ENCODE measurements at regions not wholly inside any gene's neighbourhood (a gene's known extent, or its start where the extent isn't known, plus 50 kb on each side); places are given as distances from the start of the nearest gene placed in this dataset.

GRCh38 chr1:80472145-80472544 lies 1328.6 kb upstream of the ADGRL2 start:
- WGBS, 2 experiments (ENCODE audit: insufficient coverage in 1 of 2, insufficient read length in 1 of 2), result 100% methylated on average over 1 of the region's 1 CpG; no CpG with 5 or more reads in 1 of the 2 experiments
- Histone ChIP-seq H3K4me1 (ENCODE audit: control insufficient read depth, insufficient read depth, low read length) (no peaks in the 10 kb centered on the region), H3K36me3 (ENCODE audit: control insufficient read depth, insufficient read depth, low read length) (no peaks in the 10 kb centered on the region), H3K4me3 (ENCODE audit: low read length) (no peak overlapping the region), H3K9me3 (ENCODE audit: control insufficient read depth, low read length) (no peaks in the 10 kb centered on the region), H3K27ac (ENCODE audit: low read depth, low read length) (no peak overlapping the region), H3K9ac (ENCODE audit: extremely low read depth, low read length, poor library complexity, severe bottlenecking) (no peak overlapping the region), H3K27me3 (ENCODE audit: control insufficient read depth, insufficient read depth, low read length, poor library complexity, severe bottlenecking) (no peaks in the 10 kb centered on the region)
- H3K36me3 Mint-ChIP-seq (ENCODE audit: low read depth), result no peaks in the 10 kb centered on the region
- no peak overlapping the region for H3K4me3 Mint-ChIP-seq
- H3K27ac Mint-ChIP-seq, result no peak overlapping the region
- no peak for DNase-seq
- peaks cover 5% of the 10 kb centered on the region for H3K4me1 Mint-ChIP-seq
- no peaks in the 10 kb centered on the region for H3K27me3 Mint-ChIP-seq (ENCODE audit: insufficient read depth)
- TF ChIP-seq CTCF (conservative IDR thresholded peaks at IDR 0.05), result no peak
- H3K9me3 Mint-ChIP-seq, result no peaks in the 10 kb centered on the region

- Mint-ChIP-seq H3K4me1 (no peaks in the 10 kb centered on the region), H3K27ac (no peak overlapping the region), H3K27me3 (ENCODE audit: insufficient read depth) (no peaks in the 10 kb centered on the region), H3K9me3 (no peaks in the 10 kb centered on the region), H3K36me3 (ENCODE audit: low read depth) (no peaks in the 10 kb centered on the region), H3K4me3 (no peak overlapping the region)
- Histone ChIP-seq H3K36me3 (ENCODE audit: control insufficient read depth, insufficient read depth, low read length) (no peaks in the 10 kb centered on the region), H3K9ac (ENCODE audit: extremely low read depth, low read length, poor library complexity, severe bottlenecking) (no peak overlapping the region), H3K9me3 (ENCODE audit: control insufficient read depth, low read length) (no peaks in the 10 kb centered on the region), H3K4me1 (ENCODE audit: control insufficient read depth, insufficient read depth, low read length) (no peaks in the 10 kb centered on the region), H3K4me3 (ENCODE audit: low read length) (no peak overlapping the region), H3K27ac (ENCODE audit: low read depth, low read length) (no peak overlapping the region), H3K27me3 (ENCODE audit: control insufficient read depth, insufficient read depth, low read length, poor library complexity, severe bottlenecking) (no peaks in the 10 kb centered on the region)
- no peak for TF ChIP-seq CTCF (conservative IDR thresholded peaks at IDR 0.05)
- WGBS, 2 experiments (ENCODE audit: insufficient coverage in 1 of 2, insufficient read length in 1 of 2), result 100% methylated on average over 1 of the region's 1 CpG; no CpG with 5 or more reads in 1 of the 2 experiments
- no peak for DNase-seq
Measured at GRCh38 chr1:80468356-80468755, 1332.4 kb upstream of the ADGRL2 start.

GRCh38 chr1:80462006-80462405 lies 1338.7 kb upstream of the ADGRL2 start:
- H3K4me1 Mint-ChIP-seq, result no peaks in the 10 kb centered on the region
- no peak overlapping the region for H3K27ac Mint-ChIP-seq
- no peaks in the 10 kb centered on the region for H3K27me3 ChIP-seq (ENCODE audit: control insufficient read depth, insufficient read depth, low read length, poor library complexity, severe bottlenecking)
- WGBS, 2 experiments (ENCODE audit: insufficient coverage in 1 of 2, insufficient read length in 1 of 2), result 80 to 100% methylated on average over 1 of the region's 1 CpG
- no peak for DNase-seq
- H3K4me3 Mint-ChIP-seq, result no peak overlapping the region
- H3K9me3 Mint-ChIP-seq, result no peaks in the 10 kb centered on the region
- no peaks in the 10 kb centered on the region for H3K4me1 ChIP-seq (ENCODE audit: control insufficient read depth, insufficient read depth, low read length)
- H3K9me3 ChIP-seq (ENCODE audit: control insufficient read depth, low read length), result no peaks in the 10 kb centered on the region
- no peaks in the 10 kb centered on the region for H3K36me3 Mint-ChIP-seq (ENCODE audit: low read depth)
- no peaks in the 10 kb centered on the region for H3K36me3 ChIP-seq (ENCODE audit: control insufficient read depth, insufficient read depth, low read length)
- TF ChIP-seq CTCF (conservative IDR thresholded peaks at IDR 0.05), result no peak
- H3K9ac ChIP-seq (ENCODE audit: extremely low read depth, low read length, poor library complexity, severe bottlenecking), result no peak overlapping the region
- H3K4me3 ChIP-seq (ENCODE audit: low read length), result no peak overlapping the region
- no peak overlapping the region for H3K27ac ChIP-seq (ENCODE audit: low read depth, low read length)
- no peaks in the 10 kb centered on the region for H3K27me3 Mint-ChIP-seq (ENCODE audit: insufficient read depth)

Measured in endodermal cell (in vitro differentiated cells).